Mucosa of descending colon (tissue), 3 donors: ENCODE measurements at regions not wholly inside any gene's neighbourhood (a gene's known extent, or its start where the extent isn't known, plus 50 kb on each side); places are given as distances from the start of the nearest gene placed in this dataset.

Experiments used
- ATAC-seq: fragments of 200-7000 bp; cut with Tn5 transposase; one replicate; pipeline ENCODE4 v1.9.1; 2020; ENCODE audit warnings: mild to moderate bottlenecking, moderate library complexity
- DNase-seq, 3 donors: peaks; one replicate each; pipeline ENCODE4 v3.0.0-alpha.2; 2020
- H3K36me3 ChIP-seq: fragments of 200-600 bp; one replicate; pipeline ENCODE4 v1.8.0; 2021; ENCODE audit warnings: low read depth, mild to moderate bottlenecking
- H3K4me1 ChIP-seq: fragments of 200-600 bp; one replicate; pipeline ENCODE4 v1.8.0; 2021; ENCODE audit warnings: low read depth, mild to moderate bottlenecking
- H3K4me3 ChIP-seq: fragments of 200-600 bp; one replicate; pipeline ENCODE4 v1.8.0; 2021; ENCODE audit warnings: mild to moderate bottlenecking
- H3K9me3 ChIP-seq: fragments of 200-600 bp; one replicate; pipeline ENCODE4 v1.8.0; 2021; ENCODE audit warnings: mild to moderate bottlenecking
- CTCF ChIP-seq: fragments of 200-600 bp; IDR thresholded peaks from one replicate; pipeline ENCODE4 v1.8.0; 2022; ENCODE audit warnings: antibody characterized with exemption, mild to moderate bottlenecking
- intact Hi-C, 2 donors: fragments of 100-400 bp; cut with DNase I in 1 of 2; cut with micrococcal nuclease in 1 of 2; formaldehyde crosslinking; loops; one replicate each; pipeline versions ENCODE4 v1.11.0 to v1.11.1; 2022; cut with DNase I, micrococcal nuclease
- donor health status: DM: no; HTN: no; CAD: no; lungs with moderate emphysema.
- donor health status: DM: no; HTN: no; CAD: no.
- donor health status: DM: no; HTN: yes; CAD: no.

GRCh38 chr3:25903371-25904129 is 113.7 kb downstream of the OXSM start:
- intact Hi-C loops, result no loop called here
- DNase-seq (no peak), ATAC-seq (no peak)
- TF ChIP-seq CTCF, result no peak
- Histone ChIP-seq H3K4me3 (no peak overlapping the region), H3K36me3 (no peaks in the 10 kb centered on the region), H3K4me1 (no peaks in the 10 kb centered on the region), H3K9me3 (no peaks in the 10 kb centered on the region)

DNA sequence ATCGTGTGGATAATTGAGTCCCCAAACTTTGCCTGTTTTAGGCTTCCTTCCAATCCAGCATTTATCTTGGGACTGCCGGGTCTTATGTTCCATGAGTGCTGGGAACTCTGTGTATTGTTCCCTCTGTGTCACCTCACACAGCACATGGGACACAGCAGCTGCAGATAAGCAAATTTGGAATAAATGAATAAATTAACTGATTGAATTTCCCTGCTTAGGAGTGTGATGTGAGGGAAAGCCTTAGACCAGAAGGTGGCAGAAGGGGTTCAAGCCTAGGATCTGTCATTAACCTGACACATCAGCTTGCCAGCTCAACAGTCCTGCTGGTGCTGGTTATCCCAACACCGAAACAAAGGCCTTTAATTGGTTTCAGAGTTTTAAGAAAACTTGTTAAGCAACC is 114.3 kb downstream of the OXSM start:
- no peak for DNase-seq
- no peaks in the 10 kb centered on the region for H3K4me1 ChIP-seq
- H3K36me3 ChIP-seq, result no peaks in the 10 kb centered on the region
- no peaks in the 10 kb centered on the region for H3K9me3 ChIP-seq
- intact Hi-C loops, result no loop called here
- TF ChIP-seq CTCF, result no peak
- no peak for ATAC-seq
- no peak overlapping the region for H3K4me3 ChIP-seq

GRCh38 chr3:25906132-25906906 is 116.4 kb downstream of the OXSM start:
- Histone ChIP-seq H3K4me3 (no peak overlapping the region), H3K9me3 (no peaks in the 10 kb centered on the region), H3K36me3 (no peaks in the 10 kb centered on the region), H3K4me1 (no peaks in the 10 kb centered on the region)
- no peak for TF ChIP-seq CTCF
- ATAC-seq (no peak), DNase-seq (no peak)
- intact Hi-C loops, result no loop called here

DNA sequence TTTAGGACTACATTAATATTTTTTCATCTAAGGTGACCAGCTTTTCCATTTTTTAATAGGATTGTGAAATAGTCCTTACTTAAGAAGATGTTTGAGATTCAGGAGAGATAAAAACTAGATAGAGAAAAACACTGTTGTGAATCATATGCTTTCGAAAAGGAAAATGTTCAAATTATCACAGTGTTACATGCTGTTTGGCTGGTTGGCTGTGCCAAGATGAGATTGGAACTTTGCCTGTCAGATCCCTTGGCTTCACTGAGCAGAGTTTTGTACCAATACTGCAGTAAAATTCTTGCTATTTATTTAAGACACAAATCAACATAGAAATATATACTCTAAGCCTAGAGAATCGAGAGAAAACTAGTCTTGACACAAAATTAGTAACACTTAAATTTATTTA is 117.2 kb downstream of the OXSM start:
- ATAC-seq (no peak), DNase-seq (no peak)
- intact Hi-C loops, result no loop called here
- Histone ChIP-seq H3K4me3 (no peak overlapping the region), H3K4me1 (no peaks in the 10 kb centered on the region), H3K36me3 (no peaks in the 10 kb centered on the region), H3K9me3 (no peaks in the 10 kb centered on the region)
- no peak for TF ChIP-seq CTCF

DNA sequence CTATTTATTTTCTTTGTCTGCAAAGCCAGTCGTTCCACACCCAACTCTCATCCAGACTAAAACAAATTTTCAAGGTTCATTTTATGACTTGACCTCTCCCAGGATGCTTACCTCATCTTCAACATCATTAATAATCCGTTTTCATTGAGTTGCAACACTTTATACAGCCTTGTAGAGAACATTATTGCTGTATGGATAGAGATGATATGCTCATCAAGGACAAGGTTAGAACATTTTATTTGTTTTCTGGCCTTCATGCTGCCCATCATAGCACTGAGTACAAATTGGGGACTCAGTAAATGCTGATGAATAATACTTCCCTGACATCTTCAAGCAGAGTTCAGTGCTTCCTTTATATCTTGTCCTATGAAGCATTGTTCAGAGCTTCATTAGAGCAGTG is 120.2 kb downstream of the OXSM start:
- no peaks in the 10 kb centered on the region for H3K36me3 ChIP-seq
- no peaks in the 10 kb centered on the region for H3K9me3 ChIP-seq
- ATAC-seq, result no peak
- H3K4me3 ChIP-seq, result no peak overlapping the region
- intact Hi-C loops, result no loop called here
- no peaks in the 10 kb centered on the region for H3K4me1 ChIP-seq
- DNase-seq, result no peak
- TF ChIP-seq CTCF, result no peak
